CD14-positive monocyte (primary cell): ENCODE measurements at regions not wholly inside any gene's neighbourhood (a gene's known extent, or its start where the extent isn't known, plus 50 kb on each side); places are given as distances from the start of the nearest gene placed in this dataset.

ENCODE experiments used
- DNase-seq, 3 donors: peaks; one replicate each; pipeline ENCODE4 v3.0.0-alpha.2; 2011 to 2022
- H2AFZ ChIP-seq: 2 replicates; pipeline ENCODE4 v1.6.0; 2012; ENCODE audit warnings: mild to moderate bottlenecking, low read depth, low read length, inconsistent platforms; ENCODE audit not compliant: insufficient read depth, poor library complexity, severe bottlenecking
- H3K27ac ChIP-seq, 2 donors: 1 replicate in 1 of 2; 2 replicates in 1 of 2; pipeline ENCODE4 v1.5.1; 2012 to 2013; ENCODE audit warnings: low read length in 2 of 2, control low read depth in 1 of 2, inconsistent platforms in 1 of 2, low read depth in 1 of 2, mild to moderate bottlenecking in 1 of 2
- H3K27me3 ChIP-seq, 2 donors: one replicate each; pipeline versions ENCODE4 v1.6.0 to v1.6.1; 2011 to 2013; ENCODE audit warnings: low read length in 2 of 2; ENCODE audit not compliant: control insufficient read depth in 2 of 2, insufficient read depth in 2 of 2
- H3K36me3 ChIP-seq, 2 donors: replicated peaks in 1 of 2; 1 replicate in 1 of 2; 2 replicates in 1 of 2; pipeline versions ENCODE4 v1.5.1 to v1.6.1; 2012 to 2013; ENCODE audit warnings: low read length in 2 of 2, control low read depth in 1 of 2, inconsistent platforms in 1 of 2, mild to moderate bottlenecking in 1 of 2; ENCODE audit not compliant: insufficient read depth in 2 of 2, control insufficient read depth in 1 of 2
- H3K4me1 ChIP-seq, 2 donors: 1 replicate in 1 of 2; 2 replicates in 1 of 2; pipeline versions ENCODE4 v1.5.1 to v1.6.1; 2012 to 2013; ENCODE audit warnings: low read length in 2 of 2, control low read depth in 1 of 2, inconsistent platforms in 1 of 2, mild to moderate bottlenecking in 1 of 2, moderate library complexity in 1 of 2; ENCODE audit not compliant: insufficient read depth in 2 of 2, control insufficient read depth in 1 of 2
- H3K4me2 ChIP-seq: replicated peaks from 2 replicates; pipeline ENCODE3; 2012; ENCODE audit warnings: low read length, moderate library complexity, mild to moderate bottlenecking; ENCODE audit not compliant: poor library complexity, severe bottlenecking; ENCODE audit errors: extremely low read depth
- H3K4me3 ChIP-seq, 3 experiments: fragments of 200-600 bp in 1 of 3; sonication (generic) in 1 of 3; replicated peaks in 1 of 3; 1 replicate in 2 of 3; 2 replicates in 1 of 3; pipeline ENCODE4 v1.5.1; 2011 to 2013; ENCODE audit warnings: low read length in 3 of 3, mild to moderate bottlenecking in 3 of 3, control low read depth in 2 of 3, low read depth in 2 of 3, inconsistent platforms in 1 of 3, moderate library complexity in 1 of 3
- H3K79me2 ChIP-seq: 2 replicates; pipeline ENCODE4 v1.6.0; 2012; ENCODE audit warnings: mild to moderate bottlenecking, control low read depth, inconsistent platforms, low read length, moderate library complexity; ENCODE audit not compliant: insufficient read depth
- H3K9ac ChIP-seq: 2 replicates; pipeline ENCODE4 v1.6.0; 2017; ENCODE audit warnings: low read length, mild to moderate bottlenecking; ENCODE audit not compliant: insufficient read depth, poor library complexity, severe bottlenecking
- H3K9me3 ChIP-seq, 2 donors: replicated peaks in 1 of 2; 1 replicate in 1 of 2; 2 replicates in 1 of 2; pipeline versions ENCODE4 v1.5.1 to v1.6.1; 2012 to 2013; ENCODE audit warnings: low read length in 2 of 2, control low read depth in 1 of 2; ENCODE audit not compliant: control insufficient read depth in 1 of 2, insufficient read depth in 1 of 2
- H4K20me1 ChIP-seq: 2 replicates; pipeline ENCODE4 v1.6.0; 2012; ENCODE audit warnings: mild to moderate bottlenecking, low read length, control low read depth, moderate library complexity; ENCODE audit not compliant: insufficient read depth
- H3K27ac Mint-ChIP-seq, 7 donors: one replicate each; pipeline ENCODE4 v1.8.0; 2020; ENCODE audit warnings: mild to moderate bottlenecking in 7 of 7, mixed read lengths in 7 of 7, moderate library complexity in 6 of 7, inconsistent platforms in 2 of 7
- H3K27me3 Mint-ChIP-seq, 3 donors: one replicate each; pipeline ENCODE4 v1.8.0; 2021 to 2022; ENCODE audit warnings: low read depth in 3 of 3, mild to moderate bottlenecking in 3 of 3, mixed read lengths in 3 of 3, moderate library complexity in 3 of 3, inconsistent platforms in 1 of 3
- H3K36me3 Mint-ChIP-seq, 2 donors: one replicate each; pipeline ENCODE4 v1.8.0; 2020; ENCODE audit warnings: mixed read lengths in 2 of 2, inconsistent platforms in 1 of 2, mild to moderate bottlenecking in 1 of 2
- H3K4me1 Mint-ChIP-seq: one replicate; pipeline ENCODE4 v1.8.0; 2020; ENCODE audit warnings: mild to moderate bottlenecking, mixed read lengths
- H3K4me3 Mint-ChIP-seq, 2 donors: one replicate each; pipeline ENCODE4 v1.8.0; 2020; ENCODE audit warnings: mild to moderate bottlenecking in 2 of 2, mixed read lengths in 2 of 2, moderate library complexity in 1 of 2
- H3K9me3 Mint-ChIP-seq, 7 donors: one replicate each; pipeline ENCODE4 v1.8.0; 2020 to 2022; ENCODE audit warnings: mixed read lengths in 7 of 7, mild to moderate bottlenecking in 6 of 7, moderate library complexity in 6 of 7, inconsistent platforms in 2 of 7
- WGBS: methylation state at CpG from one replicate; pipeline ENCODE4 v1.1.5; 2013; ENCODE audit warnings: missing lambda C conversion rate; ENCODE audit not compliant: insufficient coverage; 5-methylcytosine and 5-hydroxymethylcytosine counted together
- intact Hi-C, 2 donors: fragments of 100-400 bp; cut with micrococcal nuclease; formaldehyde crosslinking; loops; one replicate each; pipeline versions ENCODE4 v1.15.0 to v1.15.1; 2023
- TF ChIP-seq, protein P1 (sequence below): fragments of 200-600 bp; IDR thresholded peaks from one replicate; pipeline ENCODE4 v1.8.0; 2022; ENCODE audit warnings: antibody characterized with exemption, mild to moderate bottlenecking

- Histone ChIP-seq H3K4me1 (no peaks in the 10 kb centered on the region), H3K36me3 (no peaks in the 10 kb centered on the region), H3K9ac (no peak overlapping the region), H4K20me1 (no peaks in the 10 kb centered on the region), H3K9me3 (peaks cover 3 to 10% of the 10 kb centered on the region in 2 donors), H3K4me3 (no peak overlapping the region), H3K27ac (no peak overlapping the region), H3K79me2 (no peaks in the 10 kb centered on the region), H3K27me3 (no peaks in the 10 kb centered on the region), H2AFZ (no peak overlapping the region), H3K4me2 (no peak overlapping the region)
- Mint-ChIP-seq H3K27me3 (peaks cover 0 to 1% (median 0%) of the 10 kb centered on the region in 3 donors), H3K9me3 (peaks cover 0 to 6% (median 3%) of the 10 kb centered on the region in 7 donors), H3K4me1 (no peaks in the 10 kb centered on the region), H3K36me3 (no peaks in the 10 kb centered on the region), H3K4me3 (no peak overlapping the region), H3K27ac (no peak overlapping the region)
- DNase-seq = no peak
- TF ChIP-seq, protein P1, sequence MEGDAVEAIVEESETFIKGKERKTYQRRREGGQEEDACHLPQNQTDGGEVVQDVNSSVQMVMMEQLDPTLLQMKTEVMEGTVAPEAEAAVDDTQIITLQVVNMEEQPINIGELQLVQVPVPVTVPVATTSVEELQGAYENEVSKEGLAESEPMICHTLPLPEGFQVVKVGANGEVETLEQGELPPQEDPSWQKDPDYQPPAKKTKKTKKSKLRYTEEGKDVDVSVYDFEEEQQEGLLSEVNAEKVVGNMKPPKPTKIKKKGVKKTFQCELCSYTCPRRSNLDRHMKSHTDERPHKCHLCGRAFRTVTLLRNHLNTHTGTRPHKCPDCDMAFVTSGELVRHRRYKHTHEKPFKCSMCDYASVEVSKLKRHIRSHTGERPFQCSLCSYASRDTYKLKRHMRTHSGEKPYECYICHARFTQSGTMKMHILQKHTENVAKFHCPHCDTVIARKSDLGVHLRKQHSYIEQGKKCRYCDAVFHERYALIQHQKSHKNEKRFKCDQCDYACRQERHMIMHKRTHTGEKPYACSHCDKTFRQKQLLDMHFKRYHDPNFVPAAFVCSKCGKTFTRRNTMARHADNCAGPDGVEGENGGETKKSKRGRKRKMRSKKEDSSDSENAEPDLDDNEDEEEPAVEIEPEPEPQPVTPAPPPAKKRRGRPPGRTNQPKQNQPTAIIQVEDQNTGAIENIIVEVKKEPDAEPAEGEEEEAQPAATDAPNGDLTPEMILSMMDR = no peak
- no CpG with 5 or more reads among the region's 3 CpGs for WGBS
- intact Hi-C loops = no loop called here
Measured at GRCh38 chr3:26425076-26425475, 197.5 kb upstream of the LRRC3B start.

DNA sequence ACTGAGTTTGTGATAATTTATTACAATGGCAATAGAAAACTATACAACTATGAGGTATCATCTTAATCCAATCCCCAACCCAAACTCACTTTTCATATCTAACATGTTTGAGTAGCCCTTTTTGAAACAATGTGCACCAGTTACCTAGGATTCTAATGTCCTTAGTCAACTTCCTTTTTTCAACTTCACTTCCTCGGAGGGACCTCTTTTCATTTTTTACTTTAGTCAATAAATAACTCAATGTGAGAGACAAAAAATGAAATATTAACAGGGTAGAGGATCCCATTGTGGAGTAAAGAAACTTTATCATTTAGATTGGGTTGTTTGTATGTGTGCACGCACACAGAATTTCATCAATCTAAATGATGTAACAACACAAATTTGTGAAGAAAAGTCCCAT is 193.6 kb upstream of the LRRC3B start:
- TF ChIP-seq, protein P1 = no peak
- Mint-ChIP-seq H3K27ac (no peak overlapping the region), H3K36me3 (no peaks in the 10 kb centered on the region)

More for the DNA sequence above, 193.6 kb upstream of the LRRC3B start:
- Histone ChIP-seq H4K20me1 (no peaks in the 10 kb centered on the region), H2AFZ (no peak overlapping the region), H3K27me3 (no peaks in the 10 kb centered on the region), H3K79me2 (no peaks in the 10 kb centered on the region), H3K4me2 (no peak overlapping the region), H3K9me3 (peaks cover 0 to 23% of the 10 kb centered on the region in 2 donors), H3K36me3 (no peaks in the 10 kb centered on the region), H3K4me3 (no peak overlapping the region), H3K27ac (no peak overlapping the region), H3K4me1 (no peaks in the 10 kb centered on the region), H3K9ac (no peak overlapping the region)
- Mint-ChIP-seq H3K27me3 (no peaks in the 10 kb centered on the region), H3K4me3 (no peak overlapping the region), H3K9me3 (peaks cover 0 to 7% (median 2%) of the 10 kb centered on the region in 7 donors), H3K4me1 (no peaks in the 10 kb centered on the region)
- intact Hi-C loops = no loop called here
- no peak for DNase-seq
- WGBS = no CpG with 5 or more reads among the region's 2 CpGs
